GF-D8 (cell line): ENCODE measurements at regions not wholly inside any gene's neighbourhood (a gene's known extent, or its start where the extent isn't known, plus 50 kb on each side); places are given as distances from the start of the nearest gene placed in this dataset.
"Not testable (repeated sequence)": the region's sequence is repeated elsewhere in the genome, so short reads cannot be mapped to it uniquely, and the experiment has no call there.

Source experiments
- DNase-seq: peaks from one replicate; lab custom pipeline; 2025; lab: John Stamatoyannopoulos, UW

- no peak for DNase-seq
Measured at GRCh38 chr4:3648195-3648594, 116.0 kb upstream of the LRPAP1 start.

GRCh38 chr4:3647421-3647820 lies 115.2 kb upstream of the LRPAP1 start:
- DNase-seq, result no peak

- no peak for DNase-seq
Measured at GRCh38 chr4:3645711-3646679, 113.8 kb upstream of the LRPAP1 start.

GRCh38 chr4:3644849-3645627 lies 112.8 kb upstream of the LRPAP1 start:
- no peak for DNase-seq

DNA sequence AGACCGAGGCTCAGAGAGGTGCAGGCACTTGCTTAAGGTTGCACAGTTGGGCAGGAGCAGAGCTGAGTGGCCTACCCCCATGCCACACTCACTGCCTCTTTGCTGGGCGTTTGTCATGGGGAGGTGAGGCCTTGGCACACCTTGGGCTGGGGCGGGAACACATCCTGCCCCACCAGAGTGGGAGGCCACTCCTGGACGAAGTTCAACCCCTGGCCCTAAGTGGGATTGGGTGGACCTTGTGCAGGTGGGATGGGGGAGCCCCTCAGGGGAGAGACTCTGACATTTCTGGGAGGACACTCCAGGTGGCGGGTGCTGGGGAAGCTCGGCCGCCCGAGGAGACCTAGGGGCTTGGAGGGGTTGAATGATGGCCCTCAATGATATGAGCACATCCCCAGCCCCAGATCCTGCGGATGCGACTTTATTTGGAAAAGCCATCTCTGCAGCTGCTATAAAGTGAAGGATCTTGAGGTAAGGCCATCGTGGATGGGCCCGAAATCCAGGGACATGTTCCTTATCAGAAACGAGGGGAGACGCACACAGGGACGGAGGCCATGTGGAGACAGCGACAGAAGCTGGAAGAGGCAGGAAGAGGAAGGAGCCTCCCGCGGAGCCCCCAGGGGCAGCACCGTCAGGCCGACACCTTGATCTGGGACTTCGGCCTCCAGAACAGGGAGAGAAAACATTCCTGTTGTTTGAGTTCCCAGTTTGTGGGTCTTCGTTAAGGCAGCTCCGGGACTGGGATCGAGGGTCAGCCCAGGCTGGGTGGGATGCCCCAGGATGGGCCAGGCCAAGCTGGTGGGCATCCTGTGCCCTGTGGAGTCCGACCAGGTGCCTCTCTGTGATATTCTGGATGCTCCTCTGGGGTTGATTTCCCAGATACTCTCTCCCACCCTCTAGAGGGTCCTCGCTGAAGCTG lies 111.6 kb upstream of the LRPAP1 start:
- no peak for DNase-seq

GRCh38 chr4:3642806-3643517 lies 110.7 kb upstream of the LRPAP1 start:
- DNase-seq, result no peak

DNA sequence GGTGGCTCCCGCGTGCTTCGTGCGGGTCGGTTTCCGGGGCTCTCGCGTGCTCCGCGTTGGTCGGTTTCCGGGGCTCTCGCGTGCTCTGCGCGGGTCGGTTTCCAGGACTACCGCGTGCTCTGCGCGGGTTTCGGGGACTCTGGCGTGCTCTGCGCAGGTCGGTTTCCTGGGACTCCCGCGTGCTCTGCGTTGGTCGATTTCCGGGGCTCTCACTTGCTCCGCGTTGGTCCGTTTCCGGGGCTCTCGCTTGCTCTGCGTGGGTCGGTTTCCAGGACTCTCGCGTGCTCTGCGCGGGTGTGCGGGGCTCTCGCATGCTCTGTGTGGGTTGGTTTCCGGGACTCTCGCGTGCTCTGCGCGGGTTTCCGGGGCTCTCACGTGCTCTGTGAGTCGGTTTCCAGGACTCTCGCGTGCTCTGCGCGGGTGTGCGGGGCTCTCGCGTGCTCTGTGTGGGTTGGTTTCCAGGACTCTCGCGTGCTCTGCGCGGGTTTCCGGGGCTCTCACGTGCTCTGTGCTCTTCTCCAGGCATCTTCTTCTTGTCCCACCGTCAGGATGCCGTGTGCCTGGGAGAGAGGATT lies 109.9 kb upstream of the LRPAP1 start:
- DNase-seq, result no peak

DNA sequence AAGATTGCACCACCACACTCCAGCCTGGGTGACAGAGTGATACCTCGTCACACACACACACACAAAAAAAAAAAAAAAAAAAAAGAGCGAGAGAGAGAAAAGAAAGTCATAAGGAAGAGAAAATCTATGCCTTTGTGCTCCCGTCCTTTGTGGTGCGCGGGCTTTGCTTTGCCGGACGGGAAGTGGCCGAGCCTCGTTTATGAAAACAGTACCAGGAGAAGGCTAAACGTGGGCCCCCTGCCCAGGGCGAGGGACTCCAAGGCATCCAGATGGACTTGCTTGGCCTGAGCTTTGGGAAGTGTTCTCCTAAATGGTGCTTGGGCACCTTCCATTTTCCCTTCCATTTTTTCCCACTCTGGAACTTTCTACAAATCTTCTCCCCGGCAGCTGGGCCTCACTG lies 109.3 kb upstream of the LRPAP1 start:
- DNase-seq, result no peak

DNA sequence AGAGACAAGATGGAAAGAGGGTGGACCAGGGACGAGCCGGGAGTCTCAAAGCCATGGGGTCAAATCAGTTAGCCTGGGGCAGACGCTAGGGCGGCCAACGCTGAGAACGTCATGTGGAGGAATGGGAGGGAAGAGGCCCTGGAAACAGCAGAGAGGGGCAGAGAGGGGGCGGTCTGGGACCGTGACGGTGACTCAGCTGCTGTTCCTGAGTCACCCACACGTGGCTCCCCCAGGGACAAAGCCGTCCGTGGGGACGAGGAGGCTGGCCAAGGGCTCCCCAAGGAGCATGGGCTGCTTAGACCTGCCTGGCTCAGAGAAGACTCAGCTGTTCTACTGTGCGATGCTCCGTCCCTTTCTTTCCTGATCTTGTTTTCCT lies 108.4 kb upstream of the LRPAP1 start:
- no peak for DNase-seq

DNA sequence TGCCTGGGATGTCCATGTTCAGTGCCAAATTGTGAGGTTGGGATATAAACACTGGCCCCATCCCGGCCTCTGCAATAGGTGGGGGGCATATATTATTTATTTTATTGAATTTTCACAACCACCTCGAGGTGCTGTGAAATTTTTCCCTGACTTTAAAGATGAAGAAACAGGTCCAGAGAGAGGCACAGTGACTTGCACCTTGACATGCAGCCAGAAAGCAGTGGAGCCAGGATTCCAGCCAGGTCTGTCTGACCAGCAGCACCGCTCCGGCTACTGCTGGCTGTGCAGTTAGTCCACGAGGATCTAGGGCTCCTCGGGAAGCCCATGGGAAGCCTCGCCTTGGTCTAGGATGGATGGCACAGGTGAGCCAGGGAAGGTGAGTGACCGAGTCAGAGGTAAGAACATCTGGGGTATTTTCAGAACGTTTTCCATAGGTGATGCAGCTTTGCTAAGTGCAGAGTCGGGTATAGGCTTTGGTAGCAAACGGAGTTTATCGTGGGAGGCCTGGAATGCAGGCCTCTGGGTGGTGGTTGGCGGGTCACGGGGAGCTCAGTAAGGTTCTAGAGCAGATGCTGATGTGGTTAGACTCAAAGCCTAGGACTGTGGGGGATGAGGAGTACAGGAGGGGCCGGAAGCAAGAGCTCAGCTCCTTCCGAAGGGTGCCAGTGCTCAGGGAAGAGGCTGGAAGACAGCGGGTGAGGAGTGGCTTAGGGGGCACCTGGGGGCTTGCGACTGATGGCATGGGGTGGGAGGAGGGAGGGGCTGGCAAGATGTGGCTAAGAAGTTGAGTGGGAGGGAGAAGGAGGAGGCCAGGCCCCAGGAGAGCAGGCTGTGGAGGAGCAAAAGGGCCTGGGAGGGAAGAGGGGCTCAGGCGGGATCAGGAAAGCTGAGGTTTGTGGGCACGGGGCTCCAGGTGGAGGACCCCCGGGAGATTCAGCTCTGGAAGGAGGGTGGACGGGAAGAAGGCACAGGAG lies 107.7 kb upstream of the LRPAP1 start:
- DNase-seq, result no peak

GRCh38 chr4:3638080-3638795 lies 106.0 kb upstream of the LRPAP1 start:
- no peak for DNase-seq

GRCh38 chr4:3637326-3638016 lies 105.2 kb upstream of the LRPAP1 start:
- no peak for DNase-seq

DNA sequence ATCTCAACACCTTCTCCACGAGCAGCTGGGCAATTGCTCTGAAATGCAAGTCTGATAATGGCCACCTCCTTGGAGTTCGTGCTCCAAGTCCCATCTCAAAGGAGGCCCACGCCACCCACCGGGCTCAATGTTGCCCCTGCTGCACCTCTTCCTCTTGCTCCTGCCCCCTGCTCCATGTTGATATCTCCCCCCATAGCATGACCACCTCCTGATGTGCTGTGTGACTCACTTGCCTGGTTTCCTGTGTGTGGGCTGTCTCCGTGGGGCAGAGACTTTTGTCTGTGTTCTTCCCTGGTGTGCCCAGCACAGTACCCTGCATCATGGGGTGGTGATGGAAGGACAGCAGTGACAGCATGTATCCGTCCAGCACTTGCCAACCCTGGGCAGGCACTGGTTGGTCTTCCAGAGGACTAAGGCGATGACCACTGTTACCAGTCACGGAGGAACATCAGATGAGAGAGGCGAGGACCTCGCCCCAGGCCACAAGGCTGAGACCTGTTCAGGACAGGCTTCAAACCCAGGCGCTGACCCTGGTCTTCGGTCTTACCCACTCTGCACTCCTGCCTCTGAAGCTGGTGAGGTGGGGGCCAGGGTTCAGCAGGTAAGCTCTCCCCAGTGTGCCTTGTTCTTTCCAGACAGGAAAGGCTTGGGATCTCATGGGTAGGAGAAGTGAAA lies 104.6 kb upstream of the LRPAP1 start:
- DNase-seq, result no peak

DNA sequence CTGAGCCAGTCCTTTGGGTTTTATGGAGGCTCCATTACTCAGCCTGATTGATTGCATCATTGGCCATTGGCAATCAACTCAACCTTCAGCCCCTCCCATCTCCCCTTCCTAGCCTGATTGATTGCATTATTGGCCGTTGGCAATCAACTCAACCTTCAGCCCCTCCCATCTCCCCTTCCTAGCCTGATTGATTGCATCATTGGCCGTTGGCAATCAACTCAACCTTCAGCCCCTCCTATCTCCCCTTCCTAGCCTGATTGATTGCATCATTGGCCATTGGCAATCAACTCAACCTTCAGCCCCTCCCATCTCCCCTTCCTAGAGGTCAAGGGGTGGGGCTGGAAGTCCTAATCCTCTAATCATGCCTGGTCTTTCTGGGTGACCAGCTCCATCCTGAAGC lies 103.8 kb upstream of the LRPAP1 start:
- not testable (repeated sequence) for DNase-seq

DNA sequence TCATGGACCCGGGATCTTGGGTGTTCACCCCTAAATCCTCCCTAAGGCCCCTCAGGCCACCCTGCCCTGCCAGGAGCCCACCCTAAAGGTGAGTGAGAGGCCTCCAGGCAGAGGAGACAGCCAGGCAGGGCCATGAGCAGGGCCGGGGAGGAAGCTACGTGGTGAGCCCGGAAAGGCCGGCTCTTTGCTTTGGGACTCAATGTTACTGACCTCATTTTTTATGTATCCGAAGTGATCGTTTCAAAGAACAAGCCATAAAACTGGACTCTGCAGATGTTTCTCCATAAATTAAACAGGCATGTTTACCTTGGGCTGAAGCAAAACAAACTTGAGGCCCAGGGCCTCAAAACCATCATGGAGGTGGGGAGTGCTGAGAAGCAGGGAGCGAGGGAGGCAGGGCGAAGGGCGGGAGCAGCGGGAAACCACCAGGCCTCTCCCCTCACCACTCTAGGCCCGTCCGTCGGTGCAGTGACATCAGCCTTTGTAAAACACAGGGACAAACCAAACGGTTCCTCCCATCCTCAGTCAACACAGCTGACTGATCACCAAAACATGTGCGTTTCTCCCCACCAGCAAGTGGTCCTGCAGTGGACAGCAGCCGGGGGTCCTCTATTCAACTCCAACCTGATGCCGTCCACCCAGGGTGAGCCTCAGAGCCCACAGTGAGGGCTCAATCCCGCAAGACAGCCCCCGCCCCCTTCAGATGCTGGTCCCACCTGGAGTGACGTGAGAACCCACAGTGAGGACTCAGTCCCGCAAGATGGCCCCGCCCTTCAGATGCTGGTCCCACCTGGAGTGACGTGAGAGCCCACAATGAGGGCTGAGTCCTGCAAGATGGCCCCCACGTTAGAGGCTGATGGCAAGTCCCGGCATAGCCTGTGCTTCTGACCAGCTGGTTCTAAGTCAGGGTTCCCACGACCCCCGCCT lies 102.9 kb upstream of the LRPAP1 start:
- no peak for DNase-seq

DNA sequence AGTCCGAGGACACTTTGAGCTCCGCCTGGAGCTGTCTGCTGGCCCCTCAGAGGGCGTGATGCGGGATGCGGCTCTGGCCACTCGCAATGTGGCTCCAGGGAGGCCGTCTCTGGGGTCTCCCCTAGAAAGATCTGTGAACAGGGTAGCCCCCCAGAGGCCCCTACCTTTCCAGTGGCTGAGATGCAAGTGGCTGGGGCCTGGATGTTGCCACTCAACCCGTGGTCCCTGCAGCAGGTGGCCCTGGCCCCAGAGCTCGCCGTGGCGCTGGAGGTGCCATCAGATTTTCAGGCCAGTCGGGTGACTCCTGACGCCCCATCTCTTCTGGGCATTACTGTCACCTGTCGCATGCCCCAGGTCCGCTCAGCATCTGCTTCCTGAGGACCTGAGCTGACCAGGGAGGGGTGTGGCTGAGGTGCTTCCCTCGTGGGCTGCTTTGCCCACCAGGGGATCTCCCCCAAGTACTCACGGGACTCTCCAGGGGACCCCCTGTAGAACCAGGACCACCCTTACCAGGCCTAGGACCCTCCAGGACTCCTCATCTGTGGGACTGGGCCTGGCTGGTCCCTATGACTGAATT lies 102.1 kb upstream of the LRPAP1 start:
- DNase-seq, result no peak
